OCI-LY1 (cell line): ENCODE measurements at regions not wholly inside any gene's neighbourhood (a gene's known extent, or its start where the extent isn't known, plus 50 kb on each side); places are given as distances from the start of the nearest gene placed in this dataset.

Source experiments
- H2AFZ ChIP-seq: fragments of 200-600 bp; sonication (generic), shearing (Covaris generic); 2 replicates; pipeline ENCODE4 v1.6.0; 2014; ENCODE audit warnings: antibody characterized with exemption, mild to moderate bottlenecking, low read length
- H3F3A ChIP-seq: fragments of 200-600 bp; sonication (generic), shearing (Covaris generic); 2 replicates; pipeline ENCODE4 v1.6.0; 2014; ENCODE audit warnings: mild to moderate bottlenecking, antibody characterized with exemption, low read length, moderate library complexity; ENCODE audit not compliant: insufficient read depth
- H3K27ac ChIP-seq: fragments of 200-600 bp; sonication (generic); 2 replicates; pipeline ENCODE4 v1.5.1; 2014; ENCODE audit warnings: low read length, mixed run types, mild to moderate bottlenecking, low read depth; ENCODE audit not compliant: poor library complexity, severe bottlenecking
- H3K27me3 ChIP-seq: fragments of 200-600 bp; sonication (generic); 2 replicates; pipeline ENCODE4 v1.6.0; 2014; ENCODE audit warnings: antibody characterized with exemption, mild to moderate bottlenecking, low read length, moderate library complexity; ENCODE audit not compliant: insufficient read depth
- H3K36me3 ChIP-seq: fragments of 200-600 bp; sonication (generic); 2 replicates; pipeline ENCODE4 v1.6.1; 2014; ENCODE audit warnings: mild to moderate bottlenecking, antibody characterized with exemption, low read length, moderate library complexity, mixed read lengths; ENCODE audit not compliant: insufficient read depth
- H3K4me1 ChIP-seq: fragments of 200-600 bp; sonication (generic); 2 replicates; pipeline ENCODE4 v1.5.1; 2014; ENCODE audit warnings: mild to moderate bottlenecking, low read length, moderate library complexity; ENCODE audit not compliant: insufficient read depth, severe bottlenecking
- H3K4me2 ChIP-seq: fragments of 200-600 bp; sonication (generic), shearing (Covaris generic); 2 replicates; pipeline ENCODE4 v1.6.1; 2014; ENCODE audit warnings: low read length
- H3K4me3 ChIP-seq: fragments of 200-600 bp; sonication (generic); 2 replicates; pipeline ENCODE4 v1.5.1; 2014; ENCODE audit warnings: low read length, low read depth, mild to moderate bottlenecking, mixed read lengths; ENCODE audit not compliant: poor library complexity, severe bottlenecking
- H3K79me2 ChIP-seq: fragments of 200-600 bp; shearing (Covaris generic); 2 replicates; pipeline ENCODE4 v1.6.1; 2016; ENCODE audit warnings: mixed run types, low read length, mixed read lengths; ENCODE audit not compliant: insufficient read depth
- H3K9ac ChIP-seq: fragments of 200-600 bp; sonication (generic), shearing (Covaris generic); 2 replicates; pipeline ENCODE4 v1.6.1; 2014; ENCODE audit warnings: mild to moderate bottlenecking, low read length, mixed read lengths
- H3K9me2 ChIP-seq: fragments of 200-600 bp; sonication (generic), shearing (Covaris generic); 2 replicates; pipeline ENCODE4 v1.6.1; 2014; ENCODE audit warnings: low read depth, mild to moderate bottlenecking, low read length, mixed read lengths
- H3K9me3 ChIP-seq: fragments of 200-600 bp; shearing (Covaris generic); 2 replicates; pipeline ENCODE4 v1.6.1; 2014; ENCODE audit warnings: low read length, mixed read lengths
- H4K20me1 ChIP-seq: fragments of 200-600 bp; sonication (generic), shearing (Covaris generic); 2 replicates; pipeline ENCODE4 v1.6.0; 2016; ENCODE audit warnings: mild to moderate bottlenecking, low read length; ENCODE audit not compliant: insufficient read depth
- CTCF ChIP-seq: fragments of 200-600 bp; sonication (generic), shearing (Covaris generic); IDR thresholded peaks from 2 replicates; pipeline ENCODE4 v1.5.1; 2017; ENCODE audit warnings: mild to moderate bottlenecking, antibody characterized with exemption, low read length, moderate library complexity, mixed read lengths
- EZH2 ChIP-seq: fragments of 200-600 bp; sonication (generic), shearing (Covaris generic); IDR thresholded peaks from 2 replicates; pipeline ENCODE4 v1.8.0; 2017; ENCODE audit warnings: borderline replicate concordance, mixed run types, mild to moderate bottlenecking, antibody characterized with exemption, low read length, moderate library complexity, mixed read lengths

- Histone ChIP-seq H3K27me3 (no peaks in the 10 kb centered on the region), H3K4me2 (no peak overlapping the region), H3K27ac (no peak overlapping the region)
Observed at GRCh38 chr3:163039636-163040035, 1543.0 kb downstream of the OTOL1 start.

GRCh38 chr3:163043074-163043473 lies 1546.5 kb downstream of the OTOL1 start:
- no peaks in the 10 kb centered on the region for H3K27me3 ChIP-seq
- no peak overlapping the region for H3K4me2 ChIP-seq
- no peak overlapping the region for H2AFZ ChIP-seq
- H3F3A ChIP-seq, result no peaks in the 10 kb centered on the region
- H3K27ac ChIP-seq, result no peak overlapping the region
- no peaks in the 10 kb centered on the region for H3K79me2 ChIP-seq
- H3K4me1 ChIP-seq, result no peaks in the 10 kb centered on the region
- no peak overlapping the region for H3K4me3 ChIP-seq
- no peaks in the 10 kb centered on the region for H3K9me3 ChIP-seq
- no peaks in the 10 kb centered on the region for H4K20me1 ChIP-seq
- no peak overlapping the region for H3K9ac ChIP-seq
- TF ChIP-seq EZH2 (no peak), CTCF (no peak)
- H3K9me2 ChIP-seq, result no peaks in the 10 kb centered on the region
- H3K36me3 ChIP-seq, result no peaks in the 10 kb centered on the region

More at GRCh38 chr3:163039636-163040035, 1543.0 kb downstream of the OTOL1 start:
- Histone ChIP-seq H3K79me2 (no peaks in the 10 kb centered on the region), H2AFZ (no peak overlapping the region), H3K4me1 (no peaks in the 10 kb centered on the region), H3K36me3 (no peaks in the 10 kb centered on the region), H3K9ac (no peak overlapping the region), H4K20me1 (no peaks in the 10 kb centered on the region), H3K9me3 (no peaks in the 10 kb centered on the region), H3F3A (no peaks in the 10 kb centered on the region), H3K9me2 (no peaks in the 10 kb centered on the region), H3K4me3 (no peak overlapping the region)
- TF ChIP-seq CTCF, result no peak
- no peak for TF ChIP-seq EZH2

GRCh38 chr3:163045945-163046344 lies 1549.3 kb downstream of the OTOL1 start:
- Histone ChIP-seq H3K4me1 (no peaks in the 10 kb centered on the region), H3K4me3 (no peak overlapping the region), H3F3A (no peaks in the 10 kb centered on the region), H3K36me3 (no peaks in the 10 kb centered on the region), H3K27me3 (no peaks in the 10 kb centered on the region), H3K27ac (no peak overlapping the region), H3K9ac (no peak overlapping the region), H3K9me3 (no peaks in the 10 kb centered on the region), H3K4me2 (no peak overlapping the region), H4K20me1 (no peaks in the 10 kb centered on the region), H2AFZ (no peak overlapping the region), H3K9me2 (no peaks in the 10 kb centered on the region), H3K79me2 (no peaks in the 10 kb centered on the region)
- TF ChIP-seq CTCF, result no peak
- TF ChIP-seq EZH2, result no peak
